Dermis microvascular lymphatic vessel endothelial cell (primary cell): ENCODE measurements at regions not wholly inside any gene's neighbourhood (a gene's known extent, or its start where the extent isn't known, plus 50 kb on each side); places are given as distances from the start of the nearest gene placed in this dataset.
A peak's percentile ranks its signal among the peaks of the same experiment; 100 is the strongest.

ENCODE experiments used
- DNase-seq, 2 donors: peaks; one replicate each; pipeline versions ENCODE4 v3.0.0 to v3.0.0-alpha.2; 2010; ENCODE audit warnings: low read depth in 2 of 2

DNA sequence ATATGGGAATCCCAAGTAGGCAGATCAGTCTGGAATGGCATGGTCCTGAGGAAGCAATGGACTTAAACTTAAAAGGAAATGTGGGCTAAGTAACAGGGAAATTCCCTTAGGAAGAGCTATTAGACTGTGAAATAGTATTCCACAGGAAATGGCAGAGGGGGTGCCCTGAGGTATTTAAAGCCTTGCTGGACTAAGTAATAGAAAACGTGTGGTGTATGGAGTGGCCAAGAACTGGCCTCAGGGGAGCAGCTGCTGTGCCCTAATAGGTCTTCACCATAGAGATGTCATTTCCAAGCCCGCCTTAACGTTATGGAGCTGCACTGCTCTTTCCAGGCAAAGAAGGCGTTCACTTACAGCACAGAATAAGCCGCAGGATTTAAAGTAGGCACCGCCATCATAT, 365.2 kb upstream of the ZMIZ1 start:
- DNase-seq = peak in 1 of 2 donors; percentile 32

DNA sequence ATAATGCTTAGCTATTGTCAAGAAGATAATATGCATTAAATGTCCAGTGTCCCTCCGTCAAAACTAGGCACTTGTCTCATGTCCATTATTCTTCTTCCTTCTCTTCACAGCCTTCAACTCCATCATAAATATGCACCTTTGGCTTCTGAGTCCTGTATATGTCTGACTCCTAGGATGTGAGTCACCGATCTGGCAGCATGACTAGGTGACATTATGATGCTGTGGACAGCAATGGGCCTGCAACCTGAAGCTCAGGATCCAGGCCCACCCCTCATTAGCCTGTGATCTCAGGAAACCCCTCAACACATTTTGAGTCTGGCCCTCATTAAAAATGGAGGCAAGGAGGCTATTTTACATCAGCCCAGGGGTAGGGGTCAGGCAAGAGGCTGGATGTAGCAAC, 362.5 kb upstream of the ZMIZ1 start:
- DNase-seq = no peak

DNA sequence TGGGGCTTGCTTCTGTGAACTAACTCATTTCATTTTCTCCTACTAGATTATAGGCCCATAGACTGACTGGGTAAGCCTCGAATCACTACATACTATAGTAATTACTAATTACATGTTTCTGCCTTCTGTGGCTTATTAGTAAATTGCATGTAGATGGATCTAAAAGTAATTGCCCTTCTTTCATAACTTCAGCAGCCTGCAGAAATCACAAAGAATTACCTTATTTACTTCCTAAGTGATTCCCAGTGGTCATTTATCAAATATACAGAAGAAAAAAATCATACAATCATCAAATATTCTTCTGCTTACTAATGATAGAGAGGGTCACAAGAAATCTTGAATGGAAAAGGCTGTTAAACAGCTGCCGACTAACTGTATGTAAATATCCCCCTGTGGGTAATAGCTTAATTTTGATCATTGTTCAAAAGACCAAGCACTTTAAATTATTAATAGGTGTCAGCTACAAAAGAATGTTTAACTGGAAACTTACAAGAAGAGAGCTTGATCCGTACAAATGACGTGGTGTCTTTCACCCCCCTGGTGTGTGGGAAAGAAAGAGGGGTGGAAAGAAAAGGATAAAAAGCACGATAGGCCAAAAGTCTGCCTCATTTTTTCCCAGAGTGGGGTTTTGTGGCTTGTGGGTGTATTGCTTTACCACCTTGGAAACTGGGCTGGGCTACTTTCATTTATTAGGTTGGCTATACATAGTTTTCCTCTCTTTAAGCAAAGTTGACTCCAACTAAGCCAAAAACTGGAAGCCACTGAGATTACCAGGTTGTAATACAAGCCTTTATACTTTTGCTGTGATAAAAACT, 361.8 kb upstream of the ZMIZ1 start:
- no peak for DNase-seq

DNA sequence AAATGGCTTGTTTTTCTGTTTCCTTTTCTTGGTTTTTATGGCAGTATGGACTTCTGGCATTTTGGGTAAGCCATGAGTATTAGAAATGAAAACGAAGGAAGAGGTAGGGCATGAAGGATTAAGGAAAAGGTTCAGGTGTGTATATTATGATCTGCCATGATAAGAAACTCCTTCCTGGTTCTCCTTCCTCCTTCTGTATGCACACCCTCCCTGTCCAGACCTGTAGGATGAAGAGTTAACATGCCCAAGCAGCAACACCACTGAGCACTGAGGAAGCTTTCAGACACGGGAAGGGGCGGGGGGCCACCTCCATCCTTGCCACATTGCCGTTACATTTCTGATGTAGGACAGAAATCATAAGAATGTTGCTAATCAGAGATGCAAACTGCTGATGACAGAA, 361.0 kb upstream of the ZMIZ1 start:
- DNase-seq = no peak

DNA sequence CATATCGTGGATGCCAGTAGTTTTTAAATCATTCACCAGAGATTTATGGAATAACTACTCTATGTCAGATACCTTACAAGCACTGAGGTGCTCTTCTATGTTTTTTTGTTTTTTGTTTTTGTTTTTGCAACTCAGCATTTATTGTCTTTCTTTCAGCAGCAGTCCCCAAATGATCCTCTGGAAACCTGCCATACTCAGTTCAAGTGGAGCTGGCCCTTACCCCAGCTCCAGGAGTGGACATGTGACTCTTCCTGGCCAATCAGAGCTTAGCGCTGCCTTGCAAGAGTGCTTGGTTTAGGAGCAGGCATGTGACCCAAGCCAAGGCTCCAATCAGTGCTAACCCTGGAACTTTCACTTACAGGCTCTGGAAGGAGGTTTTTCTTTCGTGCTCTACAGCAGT, 356.6 kb upstream of the ZMIZ1 start:
- DNase-seq = no peak

DNA sequence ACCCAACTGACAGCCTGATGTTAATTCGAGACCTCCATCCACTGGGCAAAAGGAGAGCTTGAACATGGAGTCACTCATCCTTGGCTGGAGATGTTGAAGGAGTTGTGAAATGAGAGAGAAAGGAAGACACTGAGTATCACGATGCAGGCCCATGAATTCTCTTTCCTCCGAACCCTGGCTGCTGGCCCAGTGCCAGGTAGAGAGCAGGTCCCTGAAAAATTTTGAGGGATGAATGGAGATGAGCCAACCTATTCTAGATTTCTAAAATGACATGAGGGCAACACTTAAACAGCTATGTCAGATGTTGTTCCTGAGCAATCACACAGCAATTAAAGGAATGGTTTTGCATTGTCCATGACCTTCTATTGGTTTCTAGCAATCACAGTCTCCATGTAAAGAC, 355.1 kb upstream of the ZMIZ1 start:
- DNase-seq = no peak

DNA sequence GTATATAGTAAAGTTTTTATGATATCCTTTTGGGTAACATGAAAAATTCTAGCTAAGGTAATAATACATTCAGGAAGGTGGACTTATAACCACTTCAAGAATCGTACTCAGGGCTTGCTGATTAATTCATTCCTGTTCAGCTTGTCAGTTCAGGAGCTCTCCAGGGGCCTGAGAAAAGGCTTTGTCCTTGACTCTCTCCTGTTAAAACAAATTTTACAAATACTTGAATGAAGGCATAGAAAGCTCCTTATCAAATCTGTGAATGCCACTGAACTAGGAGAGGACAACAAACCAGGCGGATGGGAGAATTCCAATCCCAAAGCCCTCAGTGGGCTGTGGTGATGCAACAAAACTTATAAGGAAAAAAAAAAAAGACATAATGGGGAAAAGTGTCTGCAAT, 354.5 kb upstream of the ZMIZ1 start:
- DNase-seq = no peak

DNA sequence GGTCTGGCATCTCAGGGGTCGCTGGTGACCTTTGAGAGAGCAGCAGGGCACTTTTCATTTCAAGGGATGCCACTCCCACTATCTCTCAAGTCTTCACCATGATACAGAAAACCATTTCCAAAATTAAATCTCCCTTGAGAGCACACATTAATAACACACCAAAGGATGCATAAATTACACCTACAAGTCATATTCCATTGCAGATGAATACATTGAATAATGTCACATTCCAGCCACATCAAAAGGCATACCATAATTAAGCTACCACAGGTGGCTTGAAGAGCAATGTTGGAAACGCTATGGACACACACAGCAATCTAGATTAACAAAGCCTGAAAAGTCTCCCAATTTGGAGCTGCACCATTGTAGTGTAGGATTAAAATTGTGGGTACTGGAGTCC, 353.3 kb upstream of the ZMIZ1 start:
- DNase-seq = no peak

DNA sequence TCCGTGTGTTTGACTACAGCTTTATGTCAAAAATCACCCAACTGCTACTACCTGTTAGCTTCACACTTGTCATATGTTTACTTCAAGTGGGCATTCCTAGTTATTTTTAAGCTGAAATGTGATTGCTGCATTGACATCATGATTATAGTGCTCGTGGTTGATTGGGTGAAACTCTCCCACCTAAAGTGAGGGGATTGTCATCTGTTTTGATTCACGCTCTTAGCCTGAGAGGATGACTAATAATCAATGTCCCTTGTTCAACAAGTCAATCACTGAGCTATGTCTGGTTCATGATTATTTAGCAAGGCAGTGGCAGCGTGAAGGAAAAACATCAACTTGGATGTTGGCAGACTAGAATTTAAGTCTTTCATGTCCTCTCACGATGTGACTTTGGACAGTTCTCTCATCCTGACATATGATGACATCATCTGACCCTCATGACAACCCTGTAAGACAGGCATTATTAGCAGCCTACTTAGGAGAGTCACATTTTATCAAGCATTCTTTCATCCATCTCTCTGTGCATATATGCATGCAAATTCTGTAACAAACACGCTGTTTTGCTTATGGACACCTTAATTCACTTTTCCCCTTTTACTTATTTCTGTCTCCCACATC, 352.6 kb upstream of the ZMIZ1 start:
- no peak for DNase-seq

DNA sequence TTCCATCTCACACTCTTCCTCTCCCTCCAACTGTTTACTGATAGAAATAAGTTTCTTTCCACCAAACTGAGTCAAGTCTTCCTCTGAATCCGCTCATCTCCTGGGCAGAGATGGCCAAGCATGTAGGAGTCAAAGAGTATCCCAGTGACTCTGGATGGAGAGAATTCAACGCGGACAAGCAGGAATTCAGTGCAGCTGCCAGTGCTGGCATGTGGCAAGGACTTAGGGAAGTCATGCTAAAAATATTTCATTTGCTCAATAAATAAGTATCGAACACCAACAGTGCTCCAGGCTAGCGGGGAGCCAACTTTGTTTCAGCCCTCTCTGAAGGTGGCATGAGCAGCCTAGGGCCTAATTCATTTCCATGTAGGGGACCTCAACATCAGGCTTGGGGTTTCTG, 351.6 kb upstream of the ZMIZ1 start:
- no peak for DNase-seq

DNA sequence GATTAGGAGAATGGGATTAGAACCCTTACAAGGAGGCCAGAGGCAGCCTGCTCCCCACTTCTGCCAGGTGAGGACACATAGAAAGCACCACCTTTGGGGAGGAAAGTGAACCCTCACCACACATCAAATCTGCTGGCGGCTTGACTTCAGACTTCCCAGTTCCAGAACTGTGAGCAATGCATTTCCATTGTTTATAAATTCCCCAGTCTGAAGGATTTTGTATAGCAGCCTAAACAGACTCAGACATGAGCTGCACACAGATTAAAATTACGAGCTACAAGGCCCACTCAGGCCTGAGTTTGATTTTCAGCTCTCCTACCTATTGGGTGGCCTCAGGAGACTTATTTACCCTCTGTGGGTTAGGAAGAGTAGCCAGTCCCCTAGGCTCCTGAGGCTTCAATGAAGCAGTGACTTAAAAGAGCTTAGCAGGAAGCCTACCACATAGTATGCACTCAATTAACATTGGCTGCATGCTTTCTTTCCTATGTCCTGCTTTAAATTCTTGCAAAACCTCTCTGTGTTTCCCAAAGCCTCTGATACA, 350.7 kb upstream of the ZMIZ1 start:
- no peak for DNase-seq

DNA sequence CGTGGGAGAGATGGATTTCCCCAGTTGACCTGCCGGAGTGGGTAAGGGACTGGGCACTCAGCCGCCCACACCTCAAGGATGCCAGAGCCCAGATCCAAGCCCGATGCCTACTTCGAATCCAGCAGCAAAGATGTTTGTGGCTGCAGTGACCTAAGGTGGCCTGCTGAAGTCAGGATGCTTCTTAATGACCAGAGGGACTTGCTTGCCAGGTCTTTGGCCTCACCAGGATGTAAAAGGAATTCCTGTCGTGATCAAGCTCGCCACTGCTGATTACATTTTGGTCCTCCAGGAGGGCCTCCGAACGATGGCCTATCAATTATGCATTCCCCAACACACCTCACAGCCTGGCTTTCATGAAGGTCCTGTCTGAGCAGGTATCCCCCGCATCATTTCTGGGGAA, 349.5 kb upstream of the ZMIZ1 start:
- no peak for DNase-seq

DNA sequence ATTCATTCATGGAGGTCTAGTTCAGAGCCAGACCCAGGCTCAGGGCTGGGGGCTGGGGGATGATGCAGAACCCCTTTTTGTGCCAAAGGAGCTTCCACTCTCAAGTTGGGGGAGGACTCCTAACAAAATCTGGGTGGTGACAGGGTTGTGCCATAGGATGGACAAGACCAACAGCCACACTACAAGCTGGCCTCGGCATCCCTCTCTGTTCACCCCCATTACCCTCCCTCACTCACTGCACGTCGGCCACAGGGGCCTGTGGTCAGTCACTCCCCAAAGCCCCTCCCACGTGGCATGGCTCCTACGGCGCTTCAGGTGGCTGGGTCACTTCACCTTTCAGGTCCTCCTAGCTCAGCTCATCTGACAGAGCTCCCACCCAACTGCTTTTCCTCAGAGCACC, 348.7 kb upstream of the ZMIZ1 start:
- DNase-seq = no peak

DNA sequence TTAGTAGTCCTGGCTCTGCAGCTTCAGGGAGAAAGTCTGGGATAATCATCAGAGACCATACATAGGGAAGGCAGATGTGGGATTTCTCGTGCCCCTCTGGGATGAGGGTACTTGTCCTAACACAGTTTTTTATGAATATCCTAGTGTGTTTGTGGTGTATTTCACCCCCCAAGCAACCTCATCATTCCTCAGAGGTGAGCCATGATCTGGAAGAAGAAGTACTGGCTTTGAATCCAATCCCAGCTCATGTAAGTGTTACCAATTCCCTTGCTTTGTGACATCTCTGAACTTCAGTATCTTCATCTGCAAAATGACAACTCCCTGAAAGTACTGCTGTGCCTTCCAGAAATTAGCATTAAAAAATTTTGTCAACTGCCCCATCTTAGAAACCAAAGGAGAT, 347.5 kb upstream of the ZMIZ1 start:
- no peak for DNase-seq

DNA sequence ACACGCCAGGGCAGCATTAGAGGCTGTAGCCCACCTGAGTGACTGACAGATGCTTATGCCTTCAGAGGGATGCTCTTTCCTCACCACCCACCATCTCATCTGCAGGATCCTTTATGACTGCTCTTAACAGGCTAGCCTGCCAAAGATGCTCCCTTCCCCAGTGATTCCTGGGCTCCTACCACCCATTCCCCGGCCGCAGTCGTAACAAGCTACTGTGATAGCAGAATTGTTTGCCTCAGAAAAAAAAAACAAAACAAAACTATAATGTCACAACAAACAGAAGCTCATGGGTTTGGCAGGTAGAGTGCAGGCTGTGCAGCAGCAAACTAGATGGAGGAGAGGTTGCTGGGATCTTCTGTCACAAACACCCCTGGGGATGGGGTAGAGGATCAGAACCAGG, 343.9 kb upstream of the ZMIZ1 start:
- no peak for DNase-seq

DNA sequence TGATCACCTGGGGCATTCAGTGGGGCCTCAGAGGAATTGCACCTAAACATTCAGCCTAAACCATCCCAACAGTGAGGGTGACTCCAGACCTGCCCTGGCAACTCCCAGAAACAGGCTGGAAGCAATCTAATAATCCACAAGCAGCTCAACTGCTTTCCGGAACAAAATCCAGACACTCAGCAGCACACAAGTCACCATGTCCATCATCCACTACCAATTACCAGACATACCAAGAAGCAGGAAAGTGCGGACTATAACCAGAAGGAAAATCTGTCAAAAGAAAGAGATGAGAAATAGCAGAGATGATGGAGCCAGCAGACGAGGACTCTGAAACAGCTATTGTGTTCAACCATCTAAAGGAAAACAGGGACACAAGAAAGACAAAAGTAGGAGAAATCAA, 342.6 kb upstream of the ZMIZ1 start:
- no peak for DNase-seq

DNA sequence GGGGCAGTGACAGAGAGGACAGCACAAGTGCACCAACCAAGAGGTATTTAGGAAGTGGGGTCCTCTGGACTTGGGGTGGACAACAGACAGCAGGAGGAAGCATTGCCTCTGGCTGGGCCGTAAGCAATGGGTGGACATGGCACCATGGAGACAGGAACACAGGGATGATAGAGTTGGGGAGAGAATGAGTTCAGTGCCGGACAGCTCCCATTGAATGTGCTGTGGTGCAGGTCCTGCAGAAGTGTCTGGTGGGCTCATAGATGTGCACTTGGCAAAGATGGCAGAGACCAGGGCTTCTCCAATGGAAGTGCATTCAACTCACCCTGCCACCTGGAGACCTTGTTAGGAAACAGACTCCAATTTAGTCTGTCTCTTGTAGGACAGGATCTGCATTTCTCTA, 341.5 kb upstream of the ZMIZ1 start:
- no peak for DNase-seq

DNA sequence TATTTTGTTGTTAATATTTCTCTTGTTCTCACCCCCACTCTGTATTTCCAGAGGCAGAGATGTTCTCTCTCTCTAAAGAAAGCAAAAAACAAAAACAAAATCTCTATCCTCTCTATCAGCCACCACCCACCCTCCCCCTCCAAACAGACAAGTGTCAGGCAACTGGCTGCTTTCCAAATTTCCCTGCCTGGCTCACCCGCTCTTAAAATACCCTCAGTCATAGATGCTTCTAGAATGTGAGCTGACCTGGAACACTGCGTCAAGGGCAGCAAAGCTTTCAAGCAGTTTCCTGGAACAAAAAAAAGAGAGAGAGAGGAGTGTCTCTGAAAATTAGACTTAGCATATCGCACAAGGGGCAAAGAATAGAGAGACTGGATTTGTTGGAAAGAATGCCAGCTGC, 341.0 kb upstream of the ZMIZ1 start:
- DNase-seq = no peak

DNA sequence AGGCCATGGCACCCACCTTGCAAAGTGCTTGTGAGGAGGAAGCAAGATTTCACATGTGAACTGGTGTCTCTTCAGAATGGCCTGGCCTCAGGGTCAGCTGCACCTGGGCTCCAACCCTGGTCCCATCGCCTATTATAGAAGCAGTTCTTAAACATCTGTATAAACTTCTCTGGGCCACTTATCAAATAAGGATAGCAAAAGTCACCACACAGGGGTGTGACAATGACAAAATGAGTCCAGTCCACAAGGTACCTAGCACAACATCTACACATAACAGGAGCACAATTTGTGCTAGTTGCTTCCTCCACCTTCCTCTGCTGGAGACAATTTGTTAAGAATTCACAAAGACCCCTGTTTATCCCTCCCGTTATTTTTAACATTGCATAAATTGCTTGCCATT, 340.6 kb upstream of the ZMIZ1 start:
- DNase-seq = no peak

DNA sequence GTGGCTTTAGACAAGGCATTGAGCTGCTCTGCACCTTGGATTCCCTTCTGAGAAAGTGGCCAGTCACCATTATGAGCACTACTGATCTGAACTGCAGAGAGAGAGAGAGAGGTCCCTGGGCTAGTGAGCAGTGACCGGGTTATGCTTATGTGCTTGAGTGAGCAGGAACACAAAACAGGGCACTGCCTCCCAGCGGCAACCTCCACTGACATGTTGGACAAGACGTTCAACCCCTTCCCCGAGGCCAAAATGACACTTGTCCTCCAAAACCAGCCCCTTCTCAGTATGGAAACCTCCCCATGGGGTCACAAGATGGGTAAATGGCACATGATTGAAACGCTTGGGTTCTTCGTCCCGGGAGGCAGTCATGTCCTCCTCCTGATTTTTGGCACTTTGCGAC, 339.4 kb upstream of the ZMIZ1 start:
- DNase-seq = no peak

DNA sequence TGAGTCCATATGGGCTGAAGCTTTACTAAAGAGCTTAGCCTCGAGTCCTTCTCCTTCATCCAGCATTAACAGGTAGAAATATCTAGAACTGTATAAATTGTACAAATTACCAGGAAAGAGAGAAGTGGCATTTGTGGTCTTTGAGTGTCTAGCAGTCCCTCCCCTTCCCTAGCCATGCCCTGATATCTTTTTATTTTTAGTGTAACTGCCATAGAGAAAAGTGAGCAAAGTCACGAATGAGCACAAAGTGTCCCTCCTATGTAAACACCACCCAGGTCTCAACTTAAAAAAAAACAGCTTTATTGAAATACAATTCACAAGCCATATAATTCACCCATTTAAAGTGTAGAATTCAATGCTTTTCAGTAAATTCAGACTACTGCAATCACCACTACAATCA, 339.0 kb upstream of the ZMIZ1 start:
- no peak for DNase-seq

DNA sequence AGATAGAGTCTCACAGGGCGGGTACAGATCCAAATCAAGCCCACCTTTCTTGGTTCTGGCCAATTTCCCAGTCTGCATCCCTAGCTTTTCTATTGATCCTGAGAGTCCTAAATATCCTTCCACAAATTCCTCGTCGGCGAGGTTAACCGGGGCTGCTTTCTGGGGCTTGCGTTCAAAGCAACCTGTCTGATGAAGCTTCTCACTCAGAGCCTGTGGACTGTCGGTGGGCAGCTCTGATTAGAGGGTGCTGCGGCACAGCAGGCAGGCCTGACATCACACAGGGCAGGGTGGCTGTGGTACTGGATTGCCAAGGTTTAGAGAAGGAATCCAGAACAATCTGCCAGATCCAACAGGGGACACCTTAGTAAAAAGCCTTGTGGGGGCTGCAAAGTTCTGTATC, 338.0 kb upstream of the ZMIZ1 start:
- no peak for DNase-seq

DNA sequence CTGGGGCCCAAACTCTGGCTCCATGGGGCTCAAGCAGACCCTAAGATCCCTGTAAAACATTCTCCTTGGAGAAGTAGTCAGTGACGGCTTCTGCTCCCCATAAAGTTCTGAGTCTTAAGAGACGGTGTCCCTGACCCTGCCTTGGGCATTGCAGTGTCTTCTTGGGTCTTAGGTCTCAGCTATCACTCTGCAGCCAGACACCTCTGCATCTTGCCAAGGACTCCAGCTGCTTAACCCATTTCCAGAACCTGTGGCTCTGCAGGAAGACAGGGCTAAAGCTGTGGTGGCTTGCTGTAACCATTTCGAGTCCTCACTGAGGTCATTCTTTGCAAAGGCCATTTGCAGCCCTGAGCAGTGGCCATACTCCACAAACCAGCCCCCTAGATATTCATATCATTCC, 337.1 kb upstream of the ZMIZ1 start:
- DNase-seq = no peak
